K562 (cell line): ENCODE measurements at regions not wholly inside any gene's neighbourhood (a gene's known extent, or its start where the extent isn't known, plus 50 kb on each side); places are given as distances from the start of the nearest gene placed in this dataset.

Experiments used
- ATAC-seq: fragments of 200-7000 bp; cut with Tn5 transposase; 3 replicates; pipeline ENCODE4 v1.9.1; 2020; ENCODE audit warnings: moderate library complexity
- BruUV-seq: library from RNA; stranded (reverse); fragments of 400-500 nt; replicated peaks from 2 replicates; lab custom pipeline; 2021; lab: Mats Ljungman, UMichigan
- CTCF ChIA-PET: fragments of 300-600 bp; formaldehyde crosslinking; extraction: SDS; loops from one replicate; lab custom pipeline; 2021; ENCODE audit warnings: low intra/inter-chr PET ratio; lab: Yijun Ruan, JAX
- POLR2A ChIA-PET: fragments of 300-600, 350-650 bp; sonication (Branson Sonifier 250); formaldehyde crosslinking; extraction: SDS; loops from one replicate; lab custom pipeline; 2021; ENCODE audit warnings: antibody characterized with exemption, inconsistent platforms; lab: Yijun Ruan, JAX
- DNase-seq, 4 experiments: peaks; one replicate each; pipeline versions ENCODE4 v3.0.0 to v3.0.0-alpha.2; 2011 to 2018; ENCODE audit warnings: low spot score in 3 of 4, mixed read lengths in 3 of 4; ENCODE audit errors: extremely low read depth in 1 of 4
- FAIRE-seq: peaks from 2 replicates; lab custom pipeline; 2011; peaks lifted over from hg19 to GRCh38; lab: Jason Lieb, UNC
- H2AFZ ChIP-seq: 2 replicates; pipeline ENCODE4 v1.6.0; 2011; ENCODE audit warnings: low read depth, low read length, control low read depth, inconsistent platforms
- H3K27ac ChIP-seq: fragments of 200-600 bp; 3 replicates; pipeline ENCODE4 v1.8.0; 2011; ENCODE audit warnings: low read depth, mild to moderate bottlenecking, control low read depth, inconsistent platforms, low read length, moderate library complexity, mixed read lengths; ENCODE audit errors: extremely low read depth
- H3K27me3 ChIP-seq, 2 experiments: fragments of 300-600 bp in 1 of 2; 2 replicates in 1 of 2; 3 replicates in 1 of 2; pipeline versions ENCODE4 v1.6.0 to v1.8.0; 2011; ENCODE audit warnings: inconsistent platforms in 2 of 2, low read length in 2 of 2, mild to moderate bottlenecking in 1 of 2, mixed read lengths in 1 of 2, moderate library complexity in 1 of 2; ENCODE audit not compliant: control insufficient read depth in 2 of 2, insufficient read depth in 2 of 2
- H3K36me3 ChIP-seq: fragments of 300-600 bp; 3 replicates; pipeline ENCODE4 v1.8.0; 2011; ENCODE audit warnings: mild to moderate bottlenecking, low read length, inconsistent platforms; ENCODE audit not compliant: control insufficient read depth, insufficient read depth
- H3K4me1 ChIP-seq, 2 experiments: fragments of 200-600 bp in 1 of 2; replicated peaks in 1 of 2; 2 replicates in 1 of 2; 3 replicates in 1 of 2; pipeline versions ENCODE4 v1.5.1 to v1.8.0; 2011; ENCODE audit warnings: inconsistent platforms in 2 of 2, low read length in 2 of 2, mild to moderate bottlenecking in 1 of 2, mixed read lengths in 1 of 2, moderate library complexity in 1 of 2; ENCODE audit not compliant: control insufficient read depth in 2 of 2, insufficient read depth in 2 of 2
- H3K4me2 ChIP-seq: 2 replicates; pipeline ENCODE4 v1.6.1; 2011; ENCODE audit warnings: low read length, control low read depth, inconsistent platforms, mixed read lengths; ENCODE audit not compliant: insufficient read depth
- H3K4me3 ChIP-seq: fragments of 200-600 bp; sonication (generic), shearing (Covaris generic); 2 replicates; pipeline ENCODE4 v1.5.1; 2016; ENCODE audit warnings: control low read depth, inconsistent platforms
- H3K79me2 ChIP-seq: fragments of 200-600 bp; 3 replicates; pipeline ENCODE4 v1.8.0; 2011; ENCODE audit warnings: low read length, inconsistent platforms; ENCODE audit not compliant: control insufficient read depth, insufficient read depth
- H3K9ac ChIP-seq, 2 experiments: 2 replicates each; pipeline versions ENCODE4 v1.6.0 to v1.6.1; 2011; ENCODE audit warnings: low read depth in 2 of 2, low read length in 2 of 2, control low read depth in 1 of 2, inconsistent platforms in 1 of 2, mild to moderate bottlenecking in 1 of 2, mixed read lengths in 1 of 2; ENCODE audit not compliant: insufficient read depth in 1 of 2
- H3K9me1 ChIP-seq: one replicate; pipeline ENCODE4 v1.6.0; 2011; ENCODE audit warnings: inconsistent platforms, mild to moderate bottlenecking, low read length, moderate library complexity; ENCODE audit not compliant: control insufficient read depth, insufficient read depth
- H3K9me3 ChIP-seq: replicated peaks from 2 replicates; pipeline ENCODE4 v1.5.1; 2011; ENCODE audit warnings: low read depth, low read length, inconsistent platforms; ENCODE audit not compliant: control insufficient read depth, insufficient read depth
- H4K20me1 ChIP-seq: replicated peaks from 2 replicates; pipeline ENCODE4 v1.6.1; 2011; ENCODE audit warnings: low read length, inconsistent platforms, mixed read lengths; ENCODE audit not compliant: control insufficient read depth, insufficient read depth
- BRD9 ChIP-seq: fragments of 450-650 bp; IDR thresholded peaks from 2 replicates; pipeline ENCODE4 v1.6.1; 2018; ENCODE audit warnings: low read depth; ENCODE audit not compliant: partially characterized antibody
- CBFB ChIP-seq: sonication (generic); formaldehyde crosslinking; IDR thresholded peaks from 2 replicates; pipeline ENCODE4 v1.4.0; 2020; ENCODE audit warnings: mild to moderate bottlenecking, missing genetic modification reagents
- EHMT2 ChIP-seq: fragments of 450-650 bp; IDR thresholded peaks from 2 replicates; pipeline ENCODE4 v1.6.1; 2018; ENCODE audit warnings: antibody characterized with exemption
- ETV1 ChIP-seq: fragments of 450-650 bp; conservative IDR thresholded peaks from 2 replicates; pipeline ENCODE4 v1.6.1; 2016; ENCODE audit warnings: missing genetic modification characterization, control low read depth, low read depth, missing compliant biosample characterization
- HDAC6 ChIP-seq: IDR thresholded peaks from 2 replicates; pipeline ENCODE4 v1.6.1; 2012; ENCODE audit warnings: low read depth, mild to moderate bottlenecking, control low read depth, inconsistent platforms, low read length, moderate library complexity
- PTRF ChIP-seq: fragments of 450-650 bp; IDR thresholded peaks from 2 replicates; pipeline ENCODE4 v1.6.1; 2016; ENCODE audit warnings: mild to moderate bottlenecking, missing genetic modification characterization, missing compliant biosample characterization
- STAG1 ChIP-seq: sonication (generic); formaldehyde crosslinking; IDR thresholded peaks from 2 replicates; pipeline ENCODE4 v1.5.0; 2020; ENCODE audit warnings: missing genetic modification reagents, borderline replicate concordance
- ZBTB1 ChIP-seq: sonication (generic); formaldehyde crosslinking; IDR thresholded peaks from 2 replicates; pipeline ENCODE4 v1.8.1; 2023; ENCODE audit warnings: missing genetic modification reagents, low read depth, mild to moderate bottlenecking, borderline replicate concordance
- ZC3H8 ChIP-seq: fragments of 450-650 bp; IDR thresholded peaks from 2 replicates; pipeline ENCODE4 v1.6.1; 2017
- ZNF174 ChIP-seq: fragments of 250-450 bp; sonication (Bioruptor Pico); IDR thresholded peaks from 2 replicates; pipeline ENCODE4 v1.4.0; 2020; ENCODE audit warnings: mild to moderate bottlenecking
- ZNF586 ChIP-seq: fragments of 450-650 bp; formaldehyde crosslinking; conservative IDR thresholded peaks from 2 replicates; pipeline ENCODE4 v1.4.0; 2020; ENCODE audit warnings: mild to moderate bottlenecking, moderate library complexity
- WGBS: fragments of 100-300 bp; shearing (Covaris generic); methylation state at CpG from one replicate; pipeline ENCODE4 v1.1.6; 2016; ENCODE audit warnings: low coverage, mixed read lengths; ENCODE audit not compliant: insufficient coverage; ENCODE audit errors: missing lambda C conversion rate; 5-methylcytosine and 5-hydroxymethylcytosine counted together
- in situ Hi-C: fragments of 300-500 bp; cut with MboI; formaldehyde crosslinking; loops from 4 replicates; pipeline ENCODE4 v1.15.0; 2018; ENCODE audit warnings: inconsistent platforms, mixed read lengths
- intact Hi-C: fragments of 100-400 bp; cut with micrococcal nuclease; formaldehyde crosslinking; loops from 2 replicates; pipeline ENCODE4 v1.14.2; 2022
- TF ChIP-seq, protein P1 (sequence below): IDR thresholded peaks from 2 replicates; pipeline ENCODE4 v1.6.1; 2014; ENCODE audit warnings: antibody characterized with exemption
- TF ChIP-seq, protein P2 (sequence below): sonication (generic); IDR thresholded peaks from 2 replicates; pipeline ENCODE4 v1.6.1; 2016
- TF ChIP-seq, protein P3 (sequence below), 3 experiments: IDR thresholded peaks in 2 of 3; conservative IDR thresholded peaks in 1 of 3; 2 replicates each; pipeline ENCODE4 v1.5.1; 2011 to 2012; ENCODE audit warnings: low read length in 3 of 3, mild to moderate bottlenecking in 3 of 3, control low read depth in 2 of 3, improper control_type of control experiment in 1 of 3, inconsistent platforms in 1 of 3, low read depth in 1 of 3, mixed read lengths in 1 of 3, moderate library complexity in 1 of 3; ENCODE audit not compliant: insufficient read depth in 2 of 3
- TF ChIP-seq, protein P4 (sequence below): IDR thresholded peaks from 3 replicates; pipeline ENCODE4 v1.6.1; 2011; ENCODE audit warnings: borderline replicate concordance, mild to moderate bottlenecking; ENCODE audit not compliant: insufficient read length, insufficient read depth

DNA sequence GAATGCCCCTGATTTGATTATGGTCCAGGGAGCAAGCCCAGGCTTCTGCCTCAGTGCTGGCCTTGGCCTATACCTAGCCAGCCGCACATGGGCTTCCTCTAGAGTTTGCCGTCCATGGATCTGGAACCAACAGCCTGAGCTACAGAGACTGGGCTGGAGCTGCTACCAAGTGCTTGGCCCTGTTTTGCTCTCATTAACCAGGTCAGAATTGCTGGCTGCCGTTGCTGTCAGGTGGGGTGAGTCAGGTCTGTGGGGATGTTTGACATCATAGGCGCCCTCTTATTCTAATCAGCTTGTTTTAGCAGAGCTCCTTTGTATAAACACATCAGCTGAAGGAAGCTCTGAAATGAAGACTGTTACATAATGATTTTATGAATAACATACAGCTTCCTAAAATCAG lies 83.1 kb upstream of the PHACTR2 start (continued):
- TF ChIP-seq, protein P1, sequence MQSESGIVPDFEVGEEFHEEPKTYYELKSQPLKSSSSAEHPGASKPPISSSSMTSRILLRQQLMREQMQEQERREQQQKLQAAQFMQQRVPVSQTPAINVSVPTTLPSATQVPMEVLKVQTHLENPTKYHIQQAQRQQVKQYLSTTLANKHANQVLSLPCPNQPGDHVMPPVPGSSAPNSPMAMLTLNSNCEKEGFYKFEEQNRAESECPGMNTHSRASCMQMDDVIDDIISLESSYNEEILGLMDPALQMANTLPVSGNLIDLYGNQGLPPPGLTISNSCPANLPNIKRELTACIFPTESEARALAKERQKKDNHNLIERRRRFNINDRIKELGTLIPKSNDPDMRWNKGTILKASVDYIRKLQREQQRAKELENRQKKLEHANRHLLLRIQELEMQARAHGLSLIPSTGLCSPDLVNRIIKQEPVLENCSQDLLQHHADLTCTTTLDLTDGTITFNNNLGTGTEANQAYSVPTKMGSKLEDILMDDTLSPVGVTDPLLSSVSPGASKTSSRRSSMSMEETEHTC, result no peak
- no peak for TF ChIP-seq HDAC6
- TF ChIP-seq PTRF, result no peak
- TF ChIP-seq, protein P2, sequence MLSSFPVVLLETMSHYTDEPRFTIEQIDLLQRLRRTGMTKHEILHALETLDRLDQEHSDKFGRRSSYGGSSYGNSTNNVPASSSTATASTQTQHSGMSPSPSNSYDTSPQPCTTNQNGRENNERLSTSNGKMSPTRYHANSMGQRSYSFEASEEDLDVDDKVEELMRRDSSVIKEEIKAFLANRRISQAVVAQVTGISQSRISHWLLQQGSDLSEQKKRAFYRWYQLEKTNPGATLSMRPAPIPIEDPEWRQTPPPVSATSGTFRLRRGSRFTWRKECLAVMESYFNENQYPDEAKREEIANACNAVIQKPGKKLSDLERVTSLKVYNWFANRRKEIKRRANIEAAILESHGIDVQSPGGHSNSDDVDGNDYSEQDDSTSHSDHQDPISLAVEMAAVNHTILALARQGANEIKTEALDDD, result no peak
- TF ChIP-seq ZNF586 (CRISPR knock-in tag), result no peak
- TF ChIP-seq STAG1, result no peak
- TF ChIP-seq BRD9, result no peak
- no peak for TF ChIP-seq ZC3H8
- no peak for TF ChIP-seq CBFB (CRISPR knock-in tag)
- TF ChIP-seq ZNF174 (CRISPR knock-in tag), result no peak

DNA sequence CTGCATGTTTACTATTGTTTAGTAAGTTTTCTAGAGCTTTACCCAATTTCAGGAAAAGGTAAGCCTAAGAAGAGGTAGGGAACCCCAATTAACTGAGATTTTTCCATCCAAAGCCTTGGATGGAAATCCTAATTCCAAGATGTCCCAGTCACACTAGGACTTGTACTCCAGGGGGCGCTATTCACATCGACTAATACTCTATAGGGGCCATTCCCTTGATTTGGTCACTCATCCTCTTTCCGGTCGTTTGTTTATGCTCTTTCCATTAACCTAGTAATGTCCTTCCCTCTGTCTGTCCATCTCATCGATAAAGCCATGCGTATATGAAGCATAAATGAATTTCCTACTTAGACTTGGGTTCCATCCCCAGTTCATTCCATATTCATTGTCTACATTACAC lies 80.8 kb upstream of the FUCA2 start:
- in situ Hi-C loops, result no loop called here
- CTCF ChIA-PET, result interaction anchor here (0.7 kb wide), 1 partner anchor 421 kb away, joined by 5 read pairs; no protein-coding TSS in a partner anchor
- BruUV-seq, result no TSS peak
- H3K9ac ChIP-seq, result no peak overlapping the region
- H4K20me1 ChIP-seq, result no peaks in the 10 kb centered on the region
- intact Hi-C loops, result loop anchor here (1.0 to 5.0 kb wide), 3 partner anchors 250 to 421 kb away; partner anchors contain the start of gene LTV1
- POLR2A ChIA-PET, result no interaction called here
- peak overlapping the region; percentile 49; the same call in 1 of the 2 replicates for H2AFZ ChIP-seq
- FAIRE-seq (peak; percentile 70), DNase-seq (peak; percentile 70 to 75 (median 72)), ATAC-seq (peak; percentile 91)
- no peak overlapping the region for H3K4me3 ChIP-seq
- H3K9me1 ChIP-seq, result no peaks in the 10 kb centered on the region
- 33% methylated on average over 6 of the region's 6 CpGs for whole genome bisulfite sequencing
- no peaks in the 10 kb centered on the region for H3K9me3 ChIP-seq
- no peaks in the 10 kb centered on the region for H3K27me3 ChIP-seq
- H3K27ac ChIP-seq, result no peak overlapping the region
- no peak overlapping the region for H3K4me2 ChIP-seq
- H3K36me3 ChIP-seq, result no peaks in the 10 kb centered on the region
- no peaks in the 10 kb centered on the region for H3K4me1 ChIP-seq
- H3K79me2 ChIP-seq, result no peaks in the 10 kb centered on the region
- no peak for TF ChIP-seq ZBTB1 (CRISPR knock-in tag)
- TF ChIP-seq, protein P3, sequence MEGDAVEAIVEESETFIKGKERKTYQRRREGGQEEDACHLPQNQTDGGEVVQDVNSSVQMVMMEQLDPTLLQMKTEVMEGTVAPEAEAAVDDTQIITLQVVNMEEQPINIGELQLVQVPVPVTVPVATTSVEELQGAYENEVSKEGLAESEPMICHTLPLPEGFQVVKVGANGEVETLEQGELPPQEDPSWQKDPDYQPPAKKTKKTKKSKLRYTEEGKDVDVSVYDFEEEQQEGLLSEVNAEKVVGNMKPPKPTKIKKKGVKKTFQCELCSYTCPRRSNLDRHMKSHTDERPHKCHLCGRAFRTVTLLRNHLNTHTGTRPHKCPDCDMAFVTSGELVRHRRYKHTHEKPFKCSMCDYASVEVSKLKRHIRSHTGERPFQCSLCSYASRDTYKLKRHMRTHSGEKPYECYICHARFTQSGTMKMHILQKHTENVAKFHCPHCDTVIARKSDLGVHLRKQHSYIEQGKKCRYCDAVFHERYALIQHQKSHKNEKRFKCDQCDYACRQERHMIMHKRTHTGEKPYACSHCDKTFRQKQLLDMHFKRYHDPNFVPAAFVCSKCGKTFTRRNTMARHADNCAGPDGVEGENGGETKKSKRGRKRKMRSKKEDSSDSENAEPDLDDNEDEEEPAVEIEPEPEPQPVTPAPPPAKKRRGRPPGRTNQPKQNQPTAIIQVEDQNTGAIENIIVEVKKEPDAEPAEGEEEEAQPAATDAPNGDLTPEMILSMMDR (IDR thresholded peaks at IDR 0.05 in 2 of 3, conservative IDR thresholded peaks at IDR 0.05 in 1 of 3; ENCODE audit: insufficient read depth in 2 of 3, low read depth in 1 of 3, low read length in 3 of 3), result peak; percentile 66 to 83 (median 77)
- 0 out of 2 replicates have a peak, but pooled peaks have one; percentile 45 for TF ChIP-seq ETV1
- TF ChIP-seq, protein P4, sequence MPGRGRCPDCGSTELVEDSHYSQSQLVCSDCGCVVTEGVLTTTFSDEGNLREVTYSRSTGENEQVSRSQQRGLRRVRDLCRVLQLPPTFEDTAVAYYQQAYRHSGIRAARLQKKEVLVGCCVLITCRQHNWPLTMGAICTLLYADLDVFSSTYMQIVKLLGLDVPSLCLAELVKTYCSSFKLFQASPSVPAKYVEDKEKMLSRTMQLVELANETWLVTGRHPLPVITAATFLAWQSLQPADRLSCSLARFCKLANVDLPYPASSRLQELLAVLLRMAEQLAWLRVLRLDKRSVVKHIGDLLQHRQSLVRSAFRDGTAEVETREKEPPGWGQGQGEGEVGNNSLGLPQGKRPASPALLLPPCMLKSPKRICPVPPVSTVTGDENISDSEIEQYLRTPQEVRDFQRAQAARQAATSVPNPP, result no peak
- TF ChIP-seq EHMT2, result 0 out of 2 replicates have a peak, but pooled peaks have one; percentile 21
